Astrocyte of the cerebellum (primary cell): ENCODE measurements at regions not wholly inside any gene's neighbourhood (a gene's known extent, or its start where the extent isn't known, plus 50 kb on each side); places are given as distances from the start of the nearest gene placed in this dataset.

ENCODE experiments used
- DNase-seq: peaks from one replicate; pipeline ENCODE4 v3.0.0-alpha.2; 2011; ENCODE audit warnings: low read depth
- H3K4me3 ChIP-seq: 2 replicates; pipeline ENCODE4 v1.5.1; 2011; ENCODE audit warnings: mild to moderate bottlenecking, low read depth, low read length, moderate library complexity
- CTCF ChIP-seq: IDR thresholded peaks from 2 replicates; pipeline ENCODE4 v1.5.1; 2012; ENCODE audit warnings: low read length, low read depth, moderate library complexity, mild to moderate bottlenecking; ENCODE audit errors: missing control alignments
- in situ Hi-C: cut with HindIII; loops from 2 replicates; pipeline ENCODE4 v1.10.0; 2017; ENCODE audit warnings: low sequenced_read_pairs

DNA sequence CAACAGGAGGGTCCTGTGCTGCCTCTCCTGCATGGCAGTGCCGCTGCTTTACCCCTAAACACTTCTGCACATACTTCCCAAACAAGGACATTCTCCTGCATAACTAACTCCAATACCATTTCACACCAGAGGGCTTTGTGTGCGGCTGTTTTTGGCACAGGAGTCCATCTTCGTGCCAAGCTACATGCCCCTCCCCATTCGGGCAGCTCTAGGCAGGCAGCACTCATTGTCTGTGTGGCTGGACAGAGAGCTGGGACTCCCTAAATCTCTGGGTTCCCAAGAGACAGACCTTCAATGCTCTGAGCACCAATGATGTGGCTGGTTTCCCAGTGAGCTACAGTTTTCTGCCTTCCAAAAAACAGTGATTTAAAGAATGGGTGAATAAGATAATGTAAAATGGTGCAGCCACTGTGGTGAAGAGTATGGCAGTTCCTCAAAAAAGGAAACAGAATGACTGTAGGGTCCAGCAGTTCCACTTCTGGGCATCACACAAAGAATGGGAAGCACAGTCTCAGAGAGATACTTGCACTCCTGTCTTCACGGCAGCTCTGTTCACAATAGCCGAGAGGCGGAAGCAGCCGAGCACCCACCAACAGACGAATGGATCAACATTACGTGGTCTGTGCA, 80.3 kb upstream of the DUSP22 start:
- DNase-seq = no peak
- in situ Hi-C loops = no loop called here
- no peak for TF ChIP-seq CTCF
- no peak overlapping the region for H3K4me3 ChIP-seq

DNA sequence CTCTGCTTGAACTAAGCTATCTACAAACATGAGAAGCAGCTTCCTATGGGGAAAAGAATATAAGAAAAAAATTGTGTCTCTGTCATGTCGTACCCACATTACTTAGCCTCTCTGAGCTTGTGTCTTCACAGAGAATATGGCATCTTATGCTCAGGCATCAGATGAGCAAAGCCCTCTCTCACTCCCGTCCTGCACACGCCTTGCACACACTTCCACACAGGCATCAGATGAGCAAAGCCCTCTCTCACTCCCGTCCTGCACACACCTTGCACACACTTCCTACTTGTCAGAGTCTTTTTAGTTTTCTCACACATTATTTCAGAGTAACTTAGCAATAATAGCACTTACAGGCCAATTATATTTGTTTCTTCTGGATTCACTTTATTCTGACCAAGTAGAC, 79.0 kb upstream of the DUSP22 start:
- no peak for TF ChIP-seq CTCF
- no peak for DNase-seq
- in situ Hi-C loops = no loop called here
- no peak overlapping the region for H3K4me3 ChIP-seq

- in situ Hi-C loops = no loop called here
These were observed 77.9 kb upstream of the DUSP22 start for GRCh38 chr6:214428-214827.

GRCh38 chr6:215335-216034, 76.8 kb upstream of the DUSP22 start:
- DNase-seq = no peak

More at GRCh38 chr6:214428-214827, 77.9 kb upstream of the DUSP22 start:
- H3K4me3 ChIP-seq = no peak overlapping the region
- no peak for DNase-seq
- TF ChIP-seq CTCF = no peak

DNA sequence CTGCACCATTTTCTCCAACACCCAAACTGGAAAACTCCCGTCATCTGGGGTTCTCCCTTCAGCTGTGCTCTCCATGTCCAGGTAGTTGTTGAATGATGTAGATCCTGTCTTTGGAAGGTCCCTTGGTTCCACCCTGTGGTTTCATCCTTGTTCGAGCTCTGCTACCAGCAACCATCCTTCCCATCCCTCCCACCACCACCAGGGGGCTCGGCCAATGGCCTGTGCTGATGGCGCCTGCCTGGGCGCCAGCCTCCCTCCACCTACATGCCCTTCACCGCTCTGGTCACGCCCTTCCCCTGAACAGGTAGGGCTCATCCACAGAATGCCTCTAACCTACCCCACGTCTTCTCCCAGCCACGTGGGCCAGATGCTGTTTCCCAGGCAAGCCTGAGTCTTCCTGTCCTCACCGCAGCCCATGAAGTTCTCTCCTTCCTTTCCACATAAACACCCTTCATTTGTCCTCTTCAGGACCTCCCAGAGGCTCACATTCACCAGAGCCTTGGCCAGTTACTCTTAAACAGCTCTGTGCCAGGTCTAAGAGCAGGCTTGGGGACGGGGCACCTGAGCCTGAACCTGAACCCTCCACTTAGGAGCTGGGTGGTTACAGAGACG, 75.1 kb upstream of the DUSP22 start:
- H3K4me3 ChIP-seq = no peak overlapping the region
- in situ Hi-C loops = no loop called here
- no peak for DNase-seq
- TF ChIP-seq CTCF = peak; percentile 39

More at GRCh38 chr6:215335-216034, 76.8 kb upstream of the DUSP22 start:
- no peak overlapping the region for H3K4me3 ChIP-seq
- TF ChIP-seq CTCF = no peak
- in situ Hi-C loops = no loop called here

DNA sequence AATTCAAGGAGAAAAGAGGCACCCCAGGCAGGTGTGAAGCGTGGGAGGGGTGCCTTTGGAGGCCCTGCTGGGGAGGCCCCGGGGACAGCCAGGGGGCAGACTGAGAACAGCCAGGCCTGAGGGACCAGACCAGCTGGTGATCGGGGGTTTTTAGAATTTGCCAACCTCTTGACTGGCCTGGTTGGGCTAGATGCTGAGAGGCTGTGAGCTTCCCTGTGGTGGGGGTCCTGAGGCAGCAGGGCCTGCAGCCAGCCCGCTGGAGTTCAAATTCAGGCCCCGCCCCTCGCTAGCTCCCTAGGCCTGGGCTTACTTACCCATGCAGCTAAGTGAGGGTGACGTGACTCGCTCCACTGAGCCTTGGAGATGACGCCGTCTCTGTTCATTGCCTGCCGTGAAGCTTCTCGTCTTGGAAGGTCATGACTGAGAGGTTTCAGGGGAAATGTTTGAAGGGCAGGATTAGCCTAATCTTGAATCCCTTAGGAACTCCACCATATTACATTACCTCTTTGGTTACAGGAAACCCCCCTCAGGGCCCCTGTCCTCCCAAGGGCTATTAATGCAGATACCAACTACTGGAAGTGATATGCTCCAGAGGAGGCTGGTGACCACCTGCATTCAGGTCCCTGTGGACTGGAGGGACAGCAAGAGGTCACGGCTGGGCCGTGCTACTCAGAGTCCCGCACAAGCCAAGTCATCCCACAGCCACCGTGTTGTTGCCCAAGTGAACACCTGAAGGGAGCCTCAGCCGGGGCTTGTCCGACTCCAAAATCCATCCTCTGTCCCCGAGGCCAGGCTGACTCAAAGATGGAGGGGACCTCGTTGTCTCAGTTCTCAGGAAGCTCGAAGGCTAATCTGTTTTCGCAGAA, 73.9 kb upstream of the DUSP22 start:
- in situ Hi-C loops = no loop called here
- H3K4me3 ChIP-seq = no peak overlapping the region
- DNase-seq = no peak
- no peak for TF ChIP-seq CTCF
